HG03139 (cell line): ENCODE measurements at regions not wholly inside any gene's neighbourhood (a gene's known extent, or its start where the extent isn't known, plus 50 kb on each side); places are given as distances from the start of the nearest gene placed in this dataset.
A peak's percentile ranks its signal among the peaks of the same experiment; 100 is the strongest.
"Not testable (repeated sequence)": the region's sequence is repeated elsewhere in the genome, so short reads cannot be mapped to it uniquely, and the experiment has no call there.

Source experiments
- ATAC-seq: cut with Tn5 transposase; IDR thresholded peaks from one replicate; pipeline ENCODE4 v1.9.1; 2021; ENCODE audit not compliant: unreplicated experiment

DNA sequence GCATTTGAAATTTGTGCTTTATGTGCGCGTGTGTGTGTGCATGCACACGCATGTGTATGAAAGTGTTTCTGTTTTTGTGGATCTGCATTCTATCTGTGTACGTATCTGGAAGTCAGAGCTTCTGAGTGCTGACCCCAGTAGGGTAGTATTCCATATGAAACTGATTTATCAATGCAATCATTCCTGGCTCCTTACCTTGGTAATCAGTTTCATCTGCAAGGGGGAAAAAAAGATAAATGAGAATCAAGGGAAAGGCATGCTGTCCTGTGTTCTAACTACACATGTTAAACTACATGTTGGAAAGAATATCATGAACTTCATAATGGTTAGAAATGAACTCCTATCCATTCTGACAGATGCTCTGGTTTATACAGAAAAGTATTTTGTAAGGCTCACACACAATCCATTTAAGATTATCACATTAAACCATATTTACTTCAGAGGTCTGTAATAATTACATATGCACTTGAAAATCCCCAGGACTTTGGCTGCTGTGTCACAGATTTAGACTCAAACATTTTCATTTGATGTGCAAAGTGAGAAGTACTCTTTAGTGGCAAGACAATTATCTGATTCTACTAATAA, 276.1 kb upstream of the LMO3 start:
- no peak for ATAC-seq

GRCh38 chr12:16880864-16881285, 274.9 kb upstream of the LMO3 start:
- no peak for ATAC-seq

DNA sequence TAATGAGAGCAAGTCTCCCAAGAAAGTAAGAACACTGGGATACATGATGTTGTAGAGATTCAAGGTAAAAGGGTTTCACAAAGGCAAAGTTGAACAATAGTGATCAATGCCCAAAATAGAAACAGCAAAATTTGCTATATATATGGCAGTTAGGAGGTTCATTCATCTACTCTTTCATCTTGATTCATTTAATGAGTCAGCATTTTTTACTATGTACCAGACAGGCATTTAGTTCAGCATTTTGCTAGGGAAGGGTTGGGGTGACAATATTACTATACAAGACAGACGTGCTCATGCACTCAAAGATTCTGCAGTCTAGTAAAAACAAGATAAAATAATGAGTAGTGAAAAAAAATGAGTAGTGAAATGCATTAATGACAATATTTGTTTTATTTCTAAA, 264.9 kb upstream of the LMO3 start:
- no peak for ATAC-seq

- no peak for ATAC-seq
Measured at GRCh38 chr12:16863742-16864141, 257.8 kb upstream of the LMO3 start.

- ATAC-seq, result peak; percentile 97
Measured at GRCh38 chr12:16857456-16857923, 251.5 kb upstream of the LMO3 start.

- no peak for ATAC-seq
Measured at GRCh38 chr12:16854465-16854864, 248.5 kb upstream of the LMO3 start.

DNA sequence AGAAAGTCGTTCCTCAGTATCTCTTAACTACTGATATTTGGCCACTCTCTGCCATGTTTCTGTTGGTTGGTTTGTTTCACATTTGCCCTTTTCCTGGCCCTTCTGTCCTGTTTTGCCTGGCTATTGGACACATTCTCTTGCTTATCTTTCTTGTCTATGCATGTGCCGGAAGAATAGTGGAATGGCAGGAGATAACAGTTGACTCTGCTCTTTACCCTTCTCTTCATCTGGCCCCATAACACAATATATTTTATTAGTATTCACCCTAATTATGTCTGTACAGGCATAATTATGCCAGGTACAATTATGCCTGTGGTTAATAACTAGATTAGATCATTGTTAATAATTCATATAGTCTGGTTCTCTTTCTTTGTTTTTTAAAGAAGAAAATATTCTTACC, 243.5 kb upstream of the LMO3 start:
- no peak for ATAC-seq

- no peak for ATAC-seq
Measured at GRCh38 chr12:16844875-16845274, 238.9 kb upstream of the LMO3 start.

GRCh38 chr12:16833376-16834015, 227.5 kb upstream of the LMO3 start:
- peak; percentile 80 for ATAC-seq

GRCh38 chr12:16828891-16829290, 222.9 kb upstream of the LMO3 start:
- ATAC-seq, result no peak

- ATAC-seq, result no peak
Measured at GRCh38 chr12:16807731-16808130, 201.8 kb upstream of the LMO3 start.

GRCh38 chr12:16796168-16796567, 190.2 kb upstream of the LMO3 start:
- ATAC-seq, result no peak

GRCh38 chr12:16789204-16789790, 183.3 kb upstream of the LMO3 start:
- ATAC-seq, result peak; percentile 69

DNA sequence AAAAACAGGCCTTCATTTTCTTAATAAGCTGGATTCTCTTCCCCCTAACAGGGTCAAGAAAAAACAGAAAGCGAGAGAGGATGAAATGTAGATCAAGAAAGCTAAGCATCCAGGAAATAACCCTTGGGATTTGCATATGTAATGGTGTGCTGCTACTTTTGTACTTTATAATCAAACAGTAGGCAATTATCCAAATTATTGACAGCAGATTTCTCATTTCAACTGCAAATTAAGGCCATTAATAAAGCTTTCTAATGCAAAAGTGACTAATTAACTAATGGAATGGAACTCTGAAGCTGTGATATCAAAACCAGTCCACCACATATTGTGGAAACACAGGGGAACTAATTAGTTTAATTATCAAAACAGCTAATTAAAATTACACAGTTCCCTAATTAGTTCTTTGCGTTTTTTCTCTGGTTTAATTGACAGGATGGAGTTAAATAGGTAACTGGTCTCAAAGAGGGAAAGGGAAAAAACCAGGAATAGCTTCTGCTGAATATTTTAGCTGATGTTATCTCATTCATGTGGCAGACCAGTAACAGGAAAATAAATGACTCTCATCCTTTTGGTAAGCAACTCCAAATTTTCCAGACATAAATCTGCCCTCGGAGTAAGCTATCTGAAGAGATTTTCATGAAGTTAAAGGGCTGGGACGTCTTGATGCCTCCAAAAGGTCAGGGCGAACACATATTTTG, 182.7 kb upstream of the LMO3 start:
- ATAC-seq, result no peak

- ATAC-seq, result no peak
Measured at GRCh38 chr12:16785953-16786352, 180.0 kb upstream of the LMO3 start.

- ATAC-seq, result no peak
Measured at GRCh38 chr12:16785524-16785923, 179.6 kb upstream of the LMO3 start.

DNA sequence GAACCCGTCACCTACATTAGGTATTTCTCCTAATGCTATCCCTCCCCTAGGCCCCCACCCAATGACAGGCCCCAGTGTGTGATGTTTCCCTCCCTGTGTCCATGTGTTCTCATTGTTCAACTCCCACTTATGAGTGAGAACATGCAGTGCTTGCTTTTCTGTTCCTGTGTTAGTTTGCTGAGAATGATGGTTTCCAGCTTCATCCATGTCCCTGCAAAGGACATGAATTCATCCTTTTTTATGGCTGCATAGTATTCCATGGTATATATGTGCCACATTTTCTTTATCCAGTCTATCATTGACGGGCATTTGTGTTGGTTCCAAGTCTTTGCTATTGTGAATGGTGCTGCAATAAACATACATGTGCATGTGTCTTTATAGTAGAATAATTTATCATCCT, 163.2 kb upstream of the LMO3 start:
- not testable (repeated sequence) for ATAC-seq

- ATAC-seq, result no peak
Measured at GRCh38 chr12:16766736-16767135, 160.8 kb upstream of the LMO3 start.

DNA sequence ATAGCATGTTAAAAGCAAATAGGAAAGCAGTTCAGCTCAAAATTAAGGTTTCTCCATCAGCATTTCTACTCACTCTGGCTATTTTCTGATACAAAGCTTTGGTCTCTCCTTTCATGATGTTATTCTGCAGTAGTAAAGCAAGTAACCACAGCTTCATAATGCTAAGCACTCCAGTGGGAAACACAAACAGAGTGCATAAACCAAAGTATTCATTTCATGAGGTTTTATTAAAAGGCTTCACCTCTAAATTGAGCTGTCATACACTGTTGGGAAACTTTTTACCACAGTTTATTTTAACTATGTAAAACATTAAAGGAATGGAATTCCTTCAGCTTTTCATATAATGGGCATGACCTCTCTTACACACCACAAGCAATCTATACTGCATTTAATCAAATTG, 157.9 kb upstream of the LMO3 start:
- ATAC-seq, result no peak

- no peak for ATAC-seq
Measured at GRCh38 chr12:16756833-16757555, 151.0 kb upstream of the LMO3 start.

DNA sequence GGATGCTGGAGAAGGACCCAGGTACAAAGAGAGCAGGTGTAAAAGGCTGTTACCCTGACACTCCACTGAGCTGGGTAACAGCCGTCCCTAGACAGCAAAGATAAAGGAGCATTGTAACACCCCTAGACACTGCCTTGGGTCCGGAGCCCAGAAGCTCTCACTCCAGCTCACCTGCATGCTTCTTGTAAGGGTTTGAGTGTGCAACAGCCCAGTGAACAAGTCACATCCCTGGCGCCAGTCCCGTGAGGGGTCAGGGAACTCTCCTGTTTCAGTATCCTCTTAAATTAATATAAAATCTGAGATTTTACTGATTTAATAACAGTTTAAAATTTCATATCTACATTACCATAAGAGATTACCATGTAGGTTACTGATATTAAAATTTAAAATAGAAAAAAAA, 124.8 kb upstream of the LMO3 start:
- no peak for ATAC-seq
